ENCODE measurements at regions not wholly inside any gene's neighbourhood (a gene's known extent, or its start where the extent isn't known, plus 50 kb on each side); places are given as distances from the start of the nearest gene placed in this dataset.

GRCh38 chr12:60021235-60021634 is 425.4 kb downstream of the SLC16A7 start:
- no peaks in the 10 kb centered on the region for H3K36me3 ChIP-seq (ENCODE audit: control insufficient read depth, insufficient read depth, low read length)
- peaks cover 3% of the 10 kb centered on the region for H3K9me3 ChIP-seq (replicated peaks; ENCODE audit: control insufficient read depth, low read depth, low read length)
- H3K27ac ChIP-seq (ENCODE audit: low read length): no peak overlapping the region
- 93% methylated on average over 3 of the region's 3 CpGs for WGBS (ENCODE audit: insufficient coverage)
- no peak for DNase-seq
- no peaks in the 10 kb centered on the region for H3K4me1 ChIP-seq (ENCODE audit: control insufficient read depth, insufficient read depth, low read length)
- no peak overlapping the region for H3K4me3 ChIP-seq (ENCODE audit: low read length)
- H3K27me3 ChIP-seq (ENCODE audit: control insufficient read depth, insufficient read depth, low read length): no peaks in the 10 kb centered on the region

DNA sequence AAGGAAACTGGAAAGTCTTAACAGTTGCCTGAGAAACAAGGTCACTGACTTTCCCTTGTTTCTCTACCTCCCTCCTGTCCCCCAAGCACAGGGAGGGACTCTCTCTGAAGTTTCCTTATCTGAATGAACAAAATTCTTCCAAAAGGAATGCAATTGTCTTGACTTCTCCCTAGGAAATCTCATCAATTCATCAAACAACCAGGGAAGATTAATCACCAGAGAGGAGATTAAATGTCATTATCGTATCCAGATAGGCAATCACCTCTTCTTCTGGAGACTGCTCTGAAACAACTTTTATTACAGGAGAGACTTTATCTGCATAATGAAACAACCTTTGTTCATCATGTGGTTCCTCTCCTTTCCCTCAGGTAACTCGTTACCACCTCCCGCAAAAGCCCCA is 431.4 kb downstream of the SLC16A7 start:
- Histone ChIP-seq H3K4me3 (ENCODE audit: low read length) (no peak overlapping the region), H3K4me1 (ENCODE audit: control insufficient read depth, insufficient read depth, low read length) (no peaks in the 10 kb centered on the region), H3K27ac (ENCODE audit: low read length) (no peak overlapping the region), H3K27me3 (ENCODE audit: control insufficient read depth, insufficient read depth, low read length) (no peaks in the 10 kb centered on the region), H3K36me3 (ENCODE audit: control insufficient read depth, insufficient read depth, low read length) (no peaks in the 10 kb centered on the region), H3K9me3 (replicated peaks; ENCODE audit: control insufficient read depth, low read depth, low read length) (no peaks in the 10 kb centered on the region)
- WGBS (ENCODE audit: insufficient coverage): 100% methylated on average over 2 of the region's 3 CpGs
- DNase-seq: no peak

DNA sequence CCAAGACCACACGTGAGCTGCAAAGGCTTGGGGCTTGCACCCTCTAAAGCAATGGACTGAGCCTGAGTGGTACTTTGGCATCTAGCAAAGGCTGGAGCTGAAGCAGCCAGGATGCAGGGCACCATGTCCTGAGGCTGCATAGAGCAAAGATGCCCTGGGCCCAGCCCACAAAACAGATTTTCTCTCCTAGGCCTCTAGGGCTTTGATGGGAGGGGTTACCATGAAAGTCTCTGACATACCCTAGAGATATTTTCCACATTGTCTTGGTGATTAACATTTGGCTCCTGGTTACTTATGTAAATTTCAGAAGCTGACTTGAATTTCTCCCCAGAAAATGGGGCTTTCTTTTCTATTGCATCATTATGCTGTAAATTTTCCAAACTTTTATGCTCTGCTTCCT is 438.3 kb downstream of the SLC16A7 start:
- 70% methylated on average over 1 of the region's 1 CpG for WGBS (ENCODE audit: insufficient coverage)

GRCh38 chr12:60035835-60036234 is 440.0 kb downstream of the SLC16A7 start:
- Histone ChIP-seq H3K4me1 (ENCODE audit: control insufficient read depth, insufficient read depth, low read length) (no peaks in the 10 kb centered on the region), H3K27ac (ENCODE audit: low read length) (no peak overlapping the region), H3K4me3 (ENCODE audit: low read length) (no peak overlapping the region), H3K27me3 (ENCODE audit: control insufficient read depth, insufficient read depth, low read length) (no peaks in the 10 kb centered on the region), H3K9me3 (replicated peaks; ENCODE audit: control insufficient read depth, low read depth, low read length) (peaks cover 11% of the 10 kb centered on the region), H3K36me3 (ENCODE audit: control insufficient read depth, insufficient read depth, low read length) (no peaks in the 10 kb centered on the region)
- DNase-seq: no peak

More for the DNA sequence above, 438.3 kb downstream of the SLC16A7 start:
- Histone ChIP-seq H3K36me3 (ENCODE audit: control insufficient read depth, insufficient read depth, low read length) (no peaks in the 10 kb centered on the region), H3K4me1 (ENCODE audit: control insufficient read depth, insufficient read depth, low read length) (no peaks in the 10 kb centered on the region), H3K9me3 (replicated peaks; ENCODE audit: control insufficient read depth, low read depth, low read length) (peaks cover 11% of the 10 kb centered on the region), H3K4me3 (ENCODE audit: low read length) (no peak overlapping the region), H3K27me3 (ENCODE audit: control insufficient read depth, insufficient read depth, low read length) (no peaks in the 10 kb centered on the region), H3K27ac (ENCODE audit: low read length) (no peak overlapping the region)
- DNase-seq: no peak

DNA sequence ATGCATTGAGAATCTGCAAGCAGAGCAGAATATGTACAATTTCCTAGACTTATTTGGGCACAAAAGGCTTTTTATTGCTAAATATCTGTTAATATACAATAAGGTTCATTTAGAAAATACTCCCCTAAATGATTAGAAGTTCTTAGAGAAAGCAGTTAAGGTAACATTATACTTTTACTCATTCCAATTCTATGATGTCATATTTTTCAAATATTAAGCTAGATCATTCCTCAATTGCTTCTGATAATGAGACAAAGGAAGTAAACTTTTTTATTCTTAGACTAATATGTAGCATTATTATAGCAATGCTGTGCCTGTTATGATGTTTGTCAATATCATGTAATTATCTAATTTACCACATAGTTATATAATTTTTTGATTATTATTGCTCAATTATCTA is 447.0 kb downstream of the SLC16A7 start:
- Histone ChIP-seq H3K9me3 (replicated peaks; ENCODE audit: control insufficient read depth, low read depth, low read length) (no peaks in the 10 kb centered on the region), H3K4me1 (ENCODE audit: control insufficient read depth, insufficient read depth, low read length) (no peaks in the 10 kb centered on the region), H3K4me3 (ENCODE audit: low read length) (no peak overlapping the region), H3K27me3 (ENCODE audit: control insufficient read depth, insufficient read depth, low read length) (no peaks in the 10 kb centered on the region), H3K27ac (ENCODE audit: low read length) (no peak overlapping the region), H3K36me3 (ENCODE audit: control insufficient read depth, insufficient read depth, low read length) (no peaks in the 10 kb centered on the region)
- DNase-seq: no peak

GRCh38 chr12:60043236-60043635 is 447.4 kb downstream of the SLC16A7 start:
- no CpG with 5 or more reads among the region's 1 CpG for WGBS (ENCODE audit: insufficient coverage)
- no peak overlapping the region for H3K27ac ChIP-seq (ENCODE audit: low read length)
- no peaks in the 10 kb centered on the region for H3K27me3 ChIP-seq (ENCODE audit: control insufficient read depth, insufficient read depth, low read length)

DNA sequence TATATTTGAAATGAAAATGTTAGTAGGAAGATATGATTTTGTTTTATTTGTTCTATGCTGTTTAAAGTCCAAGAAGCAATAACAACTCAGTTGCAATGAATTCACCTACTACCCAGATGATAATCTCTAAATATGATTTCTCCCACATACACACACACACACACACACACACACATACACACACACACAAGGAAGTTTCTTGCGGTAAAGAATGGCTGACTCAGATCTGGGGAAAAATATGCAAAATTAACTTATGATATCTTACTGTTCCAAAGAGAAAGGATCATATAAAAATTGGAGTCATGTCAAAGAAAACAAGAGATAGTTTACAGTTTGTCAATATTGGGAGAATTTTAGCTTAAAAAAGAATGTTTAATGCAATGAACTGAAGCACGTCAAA is 456.7 kb downstream of the SLC16A7 start:
- Histone ChIP-seq H3K27ac (ENCODE audit: low read length) (no peak overlapping the region), H3K27me3 (ENCODE audit: control insufficient read depth, insufficient read depth, low read length) (no peaks in the 10 kb centered on the region), H3K4me1 (ENCODE audit: control insufficient read depth, insufficient read depth, low read length) (no peaks in the 10 kb centered on the region), H3K36me3 (ENCODE audit: control insufficient read depth, insufficient read depth, low read length) (no peaks in the 10 kb centered on the region), H3K9me3 (replicated peaks; ENCODE audit: control insufficient read depth, low read depth, low read length) (no peaks in the 10 kb centered on the region), H3K4me3 (ENCODE audit: low read length) (no peak overlapping the region)
- DNase-seq: no peak
- no CpG with 5 or more reads among the region's 2 CpGs for WGBS (ENCODE audit: insufficient coverage)

More at GRCh38 chr12:60043236-60043635, 447.4 kb downstream of the SLC16A7 start:
- H3K4me3 ChIP-seq (ENCODE audit: low read length): no peak overlapping the region
- H3K9me3 ChIP-seq (replicated peaks; ENCODE audit: control insufficient read depth, low read depth, low read length): no peaks in the 10 kb centered on the region
- H3K36me3 ChIP-seq (ENCODE audit: control insufficient read depth, insufficient read depth, low read length): no peaks in the 10 kb centered on the region
- no peak for DNase-seq
- no peaks in the 10 kb centered on the region for H3K4me1 ChIP-seq (ENCODE audit: control insufficient read depth, insufficient read depth, low read length)

- Histone ChIP-seq H3K9me3 (replicated peaks; ENCODE audit: control insufficient read depth, low read depth, low read length) (no peaks in the 10 kb centered on the region), H3K27me3 (ENCODE audit: control insufficient read depth, insufficient read depth, low read length) (no peaks in the 10 kb centered on the region), H3K4me1 (ENCODE audit: control insufficient read depth, insufficient read depth, low read length) (no peaks in the 10 kb centered on the region), H3K36me3 (ENCODE audit: control insufficient read depth, insufficient read depth, low read length) (no peaks in the 10 kb centered on the region), H3K27ac (ENCODE audit: low read length) (no peak overlapping the region), H3K4me3 (ENCODE audit: low read length) (no peak overlapping the region)
- no peak for DNase-seq
These were observed 463.4 kb downstream of the SLC16A7 start for GRCh38 chr12:60059180-60059579.

DNA sequence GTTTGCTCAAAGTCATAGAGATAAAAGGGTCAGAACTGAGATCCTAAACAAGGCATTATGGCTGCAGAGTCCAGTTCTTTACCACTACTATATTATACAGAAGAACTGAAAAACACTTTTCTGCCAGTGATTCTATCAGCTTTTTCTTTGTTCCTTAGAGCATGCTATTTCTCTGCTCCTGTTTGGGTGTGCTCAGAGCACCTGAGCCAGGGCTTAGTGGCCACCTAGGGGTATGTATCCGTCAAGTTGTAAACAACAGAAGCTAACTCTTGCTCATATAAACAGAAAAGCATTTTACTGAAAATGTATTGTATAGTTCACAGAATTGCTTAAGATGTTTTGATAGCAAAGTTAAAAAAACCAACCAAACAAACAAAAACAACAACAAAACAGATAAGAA is 470.8 kb downstream of the SLC16A7 start:
- no peaks in the 10 kb centered on the region for H3K9me3 ChIP-seq (replicated peaks; ENCODE audit: control insufficient read depth, low read depth, low read length)
- no peaks in the 10 kb centered on the region for H3K27me3 ChIP-seq (ENCODE audit: control insufficient read depth, insufficient read depth, low read length)
- WGBS (ENCODE audit: insufficient coverage): no CpG with 5 or more reads among the region's 1 CpG
- H3K4me1 ChIP-seq (ENCODE audit: control insufficient read depth, insufficient read depth, low read length): no peaks in the 10 kb centered on the region
- no peak for DNase-seq
- H3K36me3 ChIP-seq (ENCODE audit: control insufficient read depth, insufficient read depth, low read length): no peaks in the 10 kb centered on the region
- H3K27ac ChIP-seq (ENCODE audit: low read length): no peak overlapping the region
- no peak overlapping the region for H3K4me3 ChIP-seq (ENCODE audit: low read length)

DNA sequence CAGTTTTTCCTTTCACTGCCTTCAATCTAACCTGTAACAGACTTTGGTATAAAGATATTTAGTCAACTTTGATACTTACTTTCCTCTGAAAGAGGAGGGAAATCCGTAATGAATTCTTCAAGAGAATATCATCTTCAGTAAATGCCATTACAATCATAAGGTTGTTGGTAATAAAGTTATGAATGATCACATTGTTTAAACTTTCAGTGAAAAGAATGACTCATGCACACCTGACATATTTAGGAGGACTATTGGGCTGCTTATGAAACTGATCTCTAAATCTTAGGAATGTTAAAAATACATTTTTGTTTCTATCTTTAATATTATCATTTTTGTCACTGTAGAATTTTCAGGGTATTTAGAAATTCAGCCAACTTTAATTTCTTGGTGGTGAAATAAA is 474.7 kb downstream of the SLC16A7 start:
- H3K36me3 ChIP-seq (ENCODE audit: control insufficient read depth, insufficient read depth, low read length): no peaks in the 10 kb centered on the region
- no peaks in the 10 kb centered on the region for H3K4me1 ChIP-seq (ENCODE audit: control insufficient read depth, insufficient read depth, low read length)
- no CpG with 5 or more reads among the region's 1 CpG for WGBS (ENCODE audit: insufficient coverage)
- no peak overlapping the region for H3K27ac ChIP-seq (ENCODE audit: low read length)
- H3K4me3 ChIP-seq (ENCODE audit: low read length): no peak overlapping the region
- H3K27me3 ChIP-seq (ENCODE audit: control insufficient read depth, insufficient read depth, low read length): no peaks in the 10 kb centered on the region
- H3K9me3 ChIP-seq (replicated peaks; ENCODE audit: control insufficient read depth, low read depth, low read length): no peaks in the 10 kb centered on the region
- no peak for DNase-seq

DNA sequence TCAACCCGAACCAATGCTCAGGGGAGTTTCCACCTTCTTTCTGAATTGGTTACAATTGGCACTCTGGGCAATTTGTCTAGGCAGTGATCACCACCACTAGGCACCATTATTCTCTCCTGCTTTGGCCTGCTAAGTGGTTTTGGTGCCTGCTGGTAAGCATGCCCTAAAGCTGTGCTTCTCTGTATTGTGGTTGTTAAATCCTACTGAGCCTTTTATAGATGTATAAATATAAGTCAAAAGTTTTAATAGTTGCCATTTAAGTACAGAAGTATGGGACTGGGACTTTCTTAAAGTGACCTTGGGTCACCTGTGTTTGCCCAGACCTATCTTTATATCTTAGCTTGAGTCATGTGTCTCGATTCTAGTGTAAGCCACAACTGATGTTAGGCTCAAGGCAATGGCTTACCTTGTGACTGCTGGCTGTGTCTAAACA is 475.9 kb downstream of the SLC16A7 start:
- H3K4me3 ChIP-seq (ENCODE audit: low read length): no peak overlapping the region
- H3K27ac ChIP-seq (ENCODE audit: low read length): no peak overlapping the region
- DNase-seq: no peak
- H3K4me1 ChIP-seq (ENCODE audit: control insufficient read depth, insufficient read depth, low read length): no peaks in the 10 kb centered on the region
- no peaks in the 10 kb centered on the region for H3K9me3 ChIP-seq (replicated peaks; ENCODE audit: control insufficient read depth, low read depth, low read length)
- 83% methylated on average over 1 of the region's 2 CpGs for WGBS (ENCODE audit: insufficient coverage)
- no peaks in the 10 kb centered on the region for H3K27me3 ChIP-seq (ENCODE audit: control insufficient read depth, insufficient read depth, low read length)
- no peaks in the 10 kb centered on the region for H3K36me3 ChIP-seq (ENCODE audit: control insufficient read depth, insufficient read depth, low read length)

Measured in muscle of leg (tissue), 3 donors.